ENCODE measurements at regions not wholly inside any gene's neighbourhood (a gene's known extent, or its start where the extent isn't known, plus 50 kb on each side); places are given as distances from the start of the nearest gene placed in this dataset.

- TF ChIP-seq POLR2A (IDR thresholded peaks at IDR 0.05; ENCODE audit: low read depth, low read length) (no peak), GATA2 (IDR thresholded peaks at IDR 0.05; ENCODE audit: insufficient read depth, insufficient read length, low read depth, low read length) (no peak), MYC (IDR thresholded peaks at IDR 0.05; ENCODE audit: low read depth, low read length) (no peak), JUN (IDR thresholded peaks at IDR 0.05; ENCODE audit: borderline replicate concordance, insufficient read depth, insufficient read length, low read depth) (no peak), EZH2 (IDR thresholded peaks at IDR 0.05; ENCODE audit: borderline replicate concordance, low read depth, low read length, severe bottlenecking) (no peak)
- no peak overlapping the region for H3K9ac ChIP-seq (replicated peaks; ENCODE audit: extremely low read depth, insufficient read depth, low read length)
- H3K4me1 ChIP-seq (ENCODE audit: control insufficient read depth, extremely low read depth, insufficient read depth, low read length): no peaks in the 10 kb centered on the region
- no TSS peak for BruUV-seq (replicated peaks)
- H3K9me3 ChIP-seq (replicated peaks; ENCODE audit: control insufficient read depth, insufficient read depth, low read length): peaks cover 2% of the 10 kb centered on the region
- ChIA-PET CTCF (no interaction called here), POLR2A (no interaction called here)
- H3K4me3 ChIP-seq (replicated peaks in 1 of 3; ENCODE audit: insufficient read depth in 1 of 3, low read depth in 1 of 3, low read length in 3 of 3): no peak overlapping the region
- H3K36me3 ChIP-seq (ENCODE audit: control insufficient read depth in 2 of 2, extremely low read depth in 1 of 2, insufficient read depth in 2 of 2, low read length in 2 of 2): no peaks in the 10 kb centered on the region
- H3K27ac ChIP-seq (ENCODE audit: insufficient read depth, low read depth, low read length): no peak overlapping the region
- no peak for FAIRE-seq
- no peak overlapping the region for H3K4me2 ChIP-seq (ENCODE audit: insufficient read depth, low read length)
- no peaks in the 10 kb centered on the region for H3K27me3 ChIP-seq (ENCODE audit: control insufficient read depth in 2 of 2, insufficient read depth in 2 of 2, low read length in 2 of 2)
- dilution Hi-C loops (cut with MboI; ENCODE audit: extremely low pct_ligation_motif_present, low sequenced_read_pairs): no loop called here
- no peaks in the 10 kb centered on the region for H4K20me1 ChIP-seq (replicated peaks; ENCODE audit: control insufficient read depth, extremely low read depth, insufficient read depth, low read length)
- no peaks in the 10 kb centered on the region for H3K79me2 ChIP-seq (ENCODE audit: control insufficient read depth, insufficient read depth, low read length)
- intact Hi-C loops (cut with micrococcal nuclease): no loop called here
- H2AFZ ChIP-seq (ENCODE audit: low read depth, low read length): no peak overlapping the region
- DNase-seq (ENCODE audit: low read depth, low spot score): no peak
- no peaks in the 10 kb centered on the region for H3K9me1 ChIP-seq (replicated peaks; ENCODE audit: control insufficient read depth, extremely low read depth, insufficient read depth, low read length)
These were observed 72.8 kb upstream of the PAX1 start for GRCh38 chr20:21632735-21633053.

GRCh38 chr20:21632031-21632734, 73.3 kb upstream of the PAX1 start:
- no peaks in the 10 kb centered on the region for H3K79me2 ChIP-seq (ENCODE audit: control insufficient read depth, insufficient read depth, low read length)
- BruUV-seq (replicated peaks): no TSS peak
- H3K27ac ChIP-seq (ENCODE audit: insufficient read depth, low read depth, low read length): no peak overlapping the region
- TF ChIP-seq POLR2AphosphoS5 (IDR thresholded peaks at IDR 0.05; ENCODE audit: insufficient read depth, low read depth, low read length): no peak
- no peak for TF ChIP-seq GATA2 (IDR thresholded peaks at IDR 0.05; ENCODE audit: insufficient read depth, insufficient read length, low read depth, low read length)
- no peak for TF ChIP-seq JUN (IDR thresholded peaks at IDR 0.05; ENCODE audit: borderline replicate concordance, insufficient read depth, insufficient read length, low read depth)
- no peak for TF ChIP-seq POLR2A (IDR thresholded peaks at IDR 0.05; ENCODE audit: low read depth, low read length)
- TF ChIP-seq CTCF (IDR thresholded peaks at IDR 0.05; ENCODE audit: extremely low read depth in 1 of 2, insufficient read depth in 1 of 2, low read depth in 1 of 2, low read length in 2 of 2): no peak
- no peak for TF ChIP-seq MYC (IDR thresholded peaks at IDR 0.05; ENCODE audit: low read depth, low read length)
- TF ChIP-seq EZH2 (IDR thresholded peaks at IDR 0.05; ENCODE audit: borderline replicate concordance, low read depth, low read length, severe bottlenecking): no peak
- intact Hi-C loops (cut with micrococcal nuclease): no loop called here
- no peak overlapping the region for H2AFZ ChIP-seq (ENCODE audit: low read depth, low read length)
- H3K27me3 ChIP-seq (ENCODE audit: control insufficient read depth in 2 of 2, insufficient read depth in 2 of 2, low read length in 2 of 2): no peaks in the 10 kb centered on the region
- H4K20me1 ChIP-seq (replicated peaks; ENCODE audit: control insufficient read depth, extremely low read depth, insufficient read depth, low read length): no peaks in the 10 kb centered on the region
- no peaks in the 10 kb centered on the region for H3K36me3 ChIP-seq (ENCODE audit: control insufficient read depth in 2 of 2, extremely low read depth in 1 of 2, insufficient read depth in 2 of 2, low read length in 2 of 2)
- H3K9me3 ChIP-seq (replicated peaks; ENCODE audit: control insufficient read depth, insufficient read depth, low read length): peaks cover 2% of the 10 kb centered on the region
- FAIRE-seq (no peak), DNase-seq (ENCODE audit: low read depth, low spot score) (no peak)
- ChIA-PET POLR2A (no interaction called here), CTCF (no interaction called here)
- H3K4me1 ChIP-seq (ENCODE audit: control insufficient read depth, extremely low read depth, insufficient read depth, low read length): no peaks in the 10 kb centered on the region
- H3K4me2 ChIP-seq (ENCODE audit: insufficient read depth, low read length): no peak overlapping the region
- dilution Hi-C loops (cut with MboI; ENCODE audit: extremely low pct_ligation_motif_present, low sequenced_read_pairs): no loop called here
- H3K9me1 ChIP-seq (replicated peaks; ENCODE audit: control insufficient read depth, extremely low read depth, insufficient read depth, low read length): no peaks in the 10 kb centered on the region
- H3K4me3 ChIP-seq (replicated peaks in 1 of 3; ENCODE audit: insufficient read depth in 1 of 3, low read depth in 1 of 3, low read length in 3 of 3): no peak overlapping the region
- no peak overlapping the region for H3K9ac ChIP-seq (replicated peaks; ENCODE audit: extremely low read depth, insufficient read depth, low read length)
